Astrocyte (in vitro differentiated cells and primary cell): ENCODE measurements at regions not wholly inside any gene's neighbourhood (a gene's known extent, or its start where the extent isn't known, plus 50 kb on each side); places are given as distances from the start of the nearest gene placed in this dataset.
"Not testable (repeated sequence)": the region's sequence is repeated elsewhere in the genome, so short reads cannot be mapped to it uniquely, and the experiment has no call there.

Experiments used
- DNase-seq: peaks from one replicate; pipeline ENCODE4 v3.0.0-alpha.2; 2010; ENCODE audit warnings: low read depth
- FAIRE-seq: peaks from 2 replicates; lab custom pipeline; 2011; peaks lifted over from hg19 to GRCh38; lab: Jason Lieb, UNC
- H2AFZ ChIP-seq: 2 replicates; pipeline ENCODE4 v1.6.0; 2012; ENCODE audit warnings: low read depth, low read length, inconsistent platforms
- H3K27ac ChIP-seq: 2 replicates; pipeline ENCODE4 v1.5.1; 2011; ENCODE audit warnings: low read depth, low read length, inconsistent platforms
- H3K27me3 ChIP-seq: 2 replicates; pipeline ENCODE4 v1.6.0; 2011; ENCODE audit warnings: low read length, inconsistent platforms; ENCODE audit not compliant: insufficient read depth
- H3K36me3 ChIP-seq: 2 replicates; pipeline ENCODE4 v1.5.1; 2011; ENCODE audit warnings: low read length, inconsistent platforms; ENCODE audit not compliant: insufficient read depth
- H3K4me1 ChIP-seq: 2 replicates; pipeline ENCODE4 v1.5.1; 2011; ENCODE audit warnings: low read length, inconsistent platforms; ENCODE audit not compliant: insufficient read depth
- H3K4me2 ChIP-seq: 2 replicates; pipeline ENCODE4 v1.6.0; 2012; ENCODE audit warnings: low read length, inconsistent platforms
- H3K4me3 ChIP-seq: 2 replicates; pipeline ENCODE4 v1.5.1; 2011; ENCODE audit warnings: low read depth, mild to moderate bottlenecking, low read length, inconsistent platforms; ENCODE audit not compliant: insufficient read depth
- H3K79me2 ChIP-seq: 2 replicates; pipeline ENCODE4 v1.6.0; 2012; ENCODE audit warnings: mild to moderate bottlenecking, low read length, inconsistent platforms; ENCODE audit not compliant: insufficient read depth
- H3K9ac ChIP-seq: 2 replicates; pipeline ENCODE4 v1.6.0; 2012; ENCODE audit warnings: mild to moderate bottlenecking, low read length, inconsistent platforms
- H3K9me3 ChIP-seq: 2 replicates; pipeline ENCODE4 v1.5.1; 2012; ENCODE audit warnings: low read depth, mild to moderate bottlenecking, low read length, inconsistent platforms; ENCODE audit not compliant: insufficient read depth
- H4K20me1 ChIP-seq: 2 replicates; pipeline ENCODE4 v1.6.0; 2012; ENCODE audit warnings: low read length, inconsistent platforms; ENCODE audit not compliant: insufficient read depth
- H3K27ac Mint-ChIP-seq: one replicate; pipeline ENCODE4 v1.8.0; 2021; ENCODE audit warnings: mild to moderate bottlenecking, mixed read lengths; ENCODE audit not compliant: unreplicated experiment
- H3K27me3 Mint-ChIP-seq: one replicate; pipeline ENCODE4 v1.8.0; 2021; ENCODE audit warnings: low read depth, mixed read lengths; ENCODE audit not compliant: unreplicated experiment
- H3K36me3 Mint-ChIP-seq: one replicate; pipeline ENCODE4 v1.8.0; 2021; ENCODE audit warnings: low read depth, mixed read lengths; ENCODE audit not compliant: unreplicated experiment
- H3K4me1 Mint-ChIP-seq: one replicate; pipeline ENCODE4 v1.8.0; 2021; ENCODE audit warnings: low read depth, mixed read lengths; ENCODE audit not compliant: unreplicated experiment
- H3K4me3 Mint-ChIP-seq: one replicate; pipeline ENCODE4 v1.8.0; 2021; ENCODE audit warnings: mild to moderate bottlenecking, moderate library complexity, mixed read lengths; ENCODE audit not compliant: unreplicated experiment
- H3K9me3 Mint-ChIP-seq: one replicate; pipeline ENCODE4 v1.8.0; 2021; ENCODE audit warnings: mild to moderate bottlenecking, mixed read lengths; ENCODE audit not compliant: unreplicated experiment
- CTCF ChIP-seq: IDR thresholded peaks from 2 replicates; pipeline ENCODE4 v1.5.1; 2011; ENCODE audit warnings: low read depth, mild to moderate bottlenecking, inconsistent platforms, low read length, moderate library complexity; ENCODE audit not compliant: insufficient read depth
- EZH2 ChIP-seq: IDR thresholded peaks from 2 replicates; pipeline ENCODE4 v1.6.1; 2012; ENCODE audit warnings: mild to moderate bottlenecking, low read length, inconsistent platforms; ENCODE audit not compliant: insufficient read depth

GRCh38 chr19:31037286-31037980 is 311.8 kb downstream of the TSHZ3 start:
- DNase-seq (no peak), FAIRE-seq (no peak)
- no peaks in the 10 kb centered on the region for H4K20me1 ChIP-seq
- H3K79me2 ChIP-seq = no peaks in the 10 kb centered on the region
- no peaks in the 10 kb centered on the region for H3K4me1 ChIP-seq
- no peaks in the 10 kb centered on the region for H3K36me3 ChIP-seq
- no peak overlapping the region for H3K27ac ChIP-seq
- Mint-ChIP-seq H3K4me1 (no peaks in the 10 kb centered on the region), H3K9me3 (no peaks in the 10 kb centered on the region), H3K36me3 (peaks cover 2% of the 10 kb centered on the region), H3K27ac (no peak overlapping the region), H3K4me3 (no peak overlapping the region), H3K27me3 (peaks cover 7% of the 10 kb centered on the region)
- no peaks in the 10 kb centered on the region for H3K9me3 ChIP-seq
- no peak overlapping the region for H3K4me2 ChIP-seq
- H3K4me3 ChIP-seq = no peak overlapping the region
- TF ChIP-seq EZH2 (no peak), CTCF (no peak)
- H2AFZ ChIP-seq = no peak overlapping the region
- no peaks in the 10 kb centered on the region for H3K27me3 ChIP-seq
- H3K9ac ChIP-seq = no peak overlapping the region

- DNase-seq, H3K27me3 ChIP-seq, H3K4me3 ChIP-seq, FAIRE-seq, H3K27me3 Mint-ChIP-seq, H3K4me2 ChIP-seq, H3K4me3 Mint-ChIP-seq, H2AFZ ChIP-seq, H3K79me2 ChIP-seq, H3K4me1 ChIP-seq, H3K9me3 ChIP-seq, H3K9me3 Mint-ChIP-seq, H3K9ac ChIP-seq, H4K20me1 ChIP-seq, H3K36me3 Mint-ChIP-seq, H3K36me3 ChIP-seq, H3K27ac ChIP-seq, H3K27ac Mint-ChIP-seq, H3K4me1 Mint-ChIP-seq: not testable (repeated sequence)
These were observed 317.8 kb downstream of the TSHZ3 start for GRCh38 chr19:31031455-31031854.

DNA sequence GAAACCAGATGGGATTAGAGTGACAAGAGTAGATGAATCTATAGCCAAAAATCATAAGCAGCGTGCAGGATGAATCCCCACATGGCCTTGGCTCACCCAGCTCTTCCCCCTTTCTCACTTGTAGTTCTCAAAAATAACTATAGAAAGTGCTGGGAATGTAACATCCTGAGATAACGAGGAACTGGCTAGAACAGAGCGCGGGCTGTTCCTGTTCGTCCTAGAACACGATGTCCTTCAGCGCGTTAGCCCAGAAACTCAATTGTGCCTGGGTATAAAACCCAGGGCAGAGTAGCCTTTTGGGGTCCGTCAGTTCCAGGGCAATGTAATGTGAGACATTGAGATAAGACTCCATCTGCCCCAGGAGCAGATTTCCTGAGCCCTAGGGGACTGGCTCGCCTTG is 326.2 kb downstream of the TSHZ3 start:
- H3K27ac Mint-ChIP-seq = no peak overlapping the region
- Histone ChIP-seq H3K27me3 (no peaks in the 10 kb centered on the region), H2AFZ (no peak overlapping the region), H3K9ac (no peak overlapping the region), H3K27ac (no peak overlapping the region), H3K4me1 (no peaks in the 10 kb centered on the region), H3K4me2 (no peak overlapping the region), H3K9me3 (no peaks in the 10 kb centered on the region), H4K20me1 (no peaks in the 10 kb centered on the region), H3K79me2 (no peaks in the 10 kb centered on the region), H3K4me3 (no peak overlapping the region), H3K36me3 (no peaks in the 10 kb centered on the region)
- DNase-seq = no peak
- no peak overlapping the region for H3K4me3 Mint-ChIP-seq
- no peaks in the 10 kb centered on the region for H3K9me3 Mint-ChIP-seq
- TF ChIP-seq CTCF (no peak), EZH2 (no peak)
- no peaks in the 10 kb centered on the region for H3K36me3 Mint-ChIP-seq
- FAIRE-seq = no peak
- peaks cover 6% of the 10 kb centered on the region for H3K27me3 Mint-ChIP-seq
- H3K4me1 Mint-ChIP-seq = no peaks in the 10 kb centered on the region
